Uterus (tissue), 3 donors: ENCODE measurements at regions not wholly inside any gene's neighbourhood (a gene's known extent, or its start where the extent isn't known, plus 50 kb on each side); places are given as distances from the start of the nearest gene placed in this dataset.

Experiments used
- DNase-seq, 2 donors: peaks; one replicate each; pipeline ENCODE4 v3.0.0-alpha.2; 2019 to 2020
- H3K27ac ChIP-seq, 2 donors: fragments of 200-600 bp; sonication (generic); 1 replicate in 1 of 2; 2 replicates in 1 of 2; pipeline ENCODE4 v1.5.1; 2016 to 2018
- H3K27me3 ChIP-seq, 2 donors: fragments of 200-600 bp; sonication (generic); one replicate each; pipeline ENCODE4 v1.5.1; 2018 to 2019; ENCODE audit warnings: control low read depth in 1 of 2
- H3K36me3 ChIP-seq, 2 donors: fragments of 200-600 bp; sonication (generic); one replicate each; pipeline ENCODE4 v1.5.1; 2019; ENCODE audit warnings: control low read depth in 1 of 2
- H3K4me1 ChIP-seq, 2 donors: fragments of 200-600 bp; sonication (generic); one replicate each; pipeline ENCODE4 v1.5.1; 2018 to 2019; ENCODE audit warnings: control low read depth in 1 of 2
- H3K4me3 ChIP-seq, 2 donors: fragments of 200-600 bp; sonication (generic); 1 replicate in 1 of 2; 2 replicates in 1 of 2; pipeline ENCODE4 v1.5.1; 2018 to 2019; ENCODE audit warnings: mild to moderate bottlenecking in 1 of 2
- H3K9me3 ChIP-seq, 2 donors: fragments of 200-600 bp; sonication (generic); one replicate each; pipeline ENCODE4 v1.5.1; 2019; ENCODE audit warnings: control low read depth in 1 of 2
- CTCF ChIP-seq, 4 experiments: fragments of 200-600 bp in 2 of 4; fragments of 450-650 bp in 2 of 4; sonication (generic) in 2 of 4; IDR thresholded peaks; one replicate each; pipeline ENCODE4 v1.5.1; 2016 to 2019; ENCODE audit warnings: antibody characterized with exemption in 4 of 4, mild to moderate bottlenecking in 2 of 4, moderate library complexity in 1 of 4
- POLR2A ChIP-seq, 2 donors: fragments of 450-650 bp; IDR thresholded peaks; one replicate each; pipeline ENCODE4 v1.6.1; 2016; ENCODE audit warnings: antibody characterized with exemption in 2 of 2, mild to moderate bottlenecking in 1 of 2, moderate library complexity in 1 of 2
- intact Hi-C: fragments of 100-400 bp; cut with DNase I; formaldehyde crosslinking; loops from one replicate; pipeline ENCODE4 v1.15.1; 2023; ENCODE audit warnings: low total_unique reads
- donor health status: DM: yes; HTN: yes; CAD: no.

GRCh38 chr12:107853479-107853878, 79.0 kb downstream of the ASCL4 start:
- H3K36me3 ChIP-seq: no peaks in the 10 kb centered on the region
- intact Hi-C loops: no loop called here
- no peaks in the 10 kb centered on the region for H3K4me1 ChIP-seq
- peaks cover 0 to 7% of the 10 kb centered on the region in 2 donors for H3K27me3 ChIP-seq
- no peak for TF ChIP-seq POLR2A (IDR thresholded peaks at IDR 0.05)
- no peak for TF ChIP-seq CTCF (IDR thresholded peaks at IDR 0.05)
- H3K4me3 ChIP-seq: no peak overlapping the region
- H3K27ac ChIP-seq: no peak overlapping the region
- H3K9me3 ChIP-seq: no peaks in the 10 kb centered on the region
- DNase-seq: no peak

DNA sequence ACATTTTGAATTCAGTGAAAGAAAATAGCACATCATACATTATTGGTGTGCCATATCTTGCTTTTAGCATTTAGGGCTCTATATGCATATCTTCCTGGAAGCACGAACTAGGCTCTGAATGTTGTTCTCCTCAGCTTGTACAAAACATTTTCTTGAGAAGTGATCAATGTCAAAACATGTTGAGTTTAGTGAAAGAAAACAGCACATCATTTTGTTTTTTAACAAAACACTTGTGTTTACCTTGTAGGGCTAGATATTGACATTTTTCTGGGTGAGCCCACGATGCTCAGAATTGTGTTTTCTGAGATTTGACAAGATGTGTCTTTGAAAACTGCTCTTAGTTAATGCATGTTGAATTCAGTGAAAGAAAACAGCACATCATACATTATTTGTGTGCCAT, 81.0 kb downstream of the ASCL4 start:
- no peak overlapping the region for H3K4me3 ChIP-seq
- intact Hi-C loops: no loop called here
- no peaks in the 10 kb centered on the region for H3K9me3 ChIP-seq
- H3K4me1 ChIP-seq: no peaks in the 10 kb centered on the region
- no peak overlapping the region for H3K27ac ChIP-seq
- no peak for TF ChIP-seq CTCF (IDR thresholded peaks at IDR 0.05)
- no peak for TF ChIP-seq POLR2A (IDR thresholded peaks at IDR 0.05)
- H3K27me3 ChIP-seq: peaks cover 0 to 7% of the 10 kb centered on the region in 2 donors
- H3K36me3 ChIP-seq: no peaks in the 10 kb centered on the region
- DNase-seq: no peak

GRCh38 chr12:107856096-107856495, 81.6 kb downstream of the ASCL4 start:
- H3K27me3 ChIP-seq: peaks cover 0 to 7% of the 10 kb centered on the region in 2 donors
- DNase-seq: no peak
- no peaks in the 10 kb centered on the region for H3K9me3 ChIP-seq
- H3K4me3 ChIP-seq: no peak overlapping the region
- no peak overlapping the region for H3K27ac ChIP-seq
- no peaks in the 10 kb centered on the region for H3K4me1 ChIP-seq
- intact Hi-C loops: no loop called here
- H3K36me3 ChIP-seq: no peaks in the 10 kb centered on the region
- TF ChIP-seq CTCF (IDR thresholded peaks at IDR 0.05) (no peak), POLR2A (IDR thresholded peaks at IDR 0.05) (no peak)

DNA sequence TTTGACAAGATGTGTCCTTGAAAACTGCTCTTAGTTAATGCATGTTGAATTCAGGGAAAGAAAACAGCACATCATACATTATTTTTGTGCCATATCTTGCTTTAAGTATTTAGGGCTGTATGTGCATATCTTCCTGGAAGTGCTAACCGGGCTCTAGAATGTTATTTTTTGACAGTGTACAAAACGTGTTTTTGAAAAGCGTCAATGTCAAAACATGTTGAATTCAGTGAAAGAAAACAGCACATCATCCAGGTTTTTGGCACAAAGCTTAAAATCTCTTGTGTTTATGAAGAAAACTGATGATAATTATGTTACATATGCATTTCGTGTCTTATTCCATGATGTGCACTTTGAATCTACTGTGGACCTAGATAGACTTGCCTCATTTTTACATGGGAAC, 82.7 kb downstream of the ASCL4 start:
- H3K36me3 ChIP-seq: no peaks in the 10 kb centered on the region
- peaks cover 0 to 7% of the 10 kb centered on the region in 2 donors for H3K27me3 ChIP-seq
- no peaks in the 10 kb centered on the region for H3K9me3 ChIP-seq
- no peak overlapping the region for H3K27ac ChIP-seq
- H3K4me1 ChIP-seq: no peaks in the 10 kb centered on the region
- TF ChIP-seq CTCF (IDR thresholded peaks at IDR 0.05) (no peak), POLR2A (IDR thresholded peaks at IDR 0.05) (no peak)
- DNase-seq: no peak
- intact Hi-C loops: no loop called here
- H3K4me3 ChIP-seq: no peak overlapping the region

DNA sequence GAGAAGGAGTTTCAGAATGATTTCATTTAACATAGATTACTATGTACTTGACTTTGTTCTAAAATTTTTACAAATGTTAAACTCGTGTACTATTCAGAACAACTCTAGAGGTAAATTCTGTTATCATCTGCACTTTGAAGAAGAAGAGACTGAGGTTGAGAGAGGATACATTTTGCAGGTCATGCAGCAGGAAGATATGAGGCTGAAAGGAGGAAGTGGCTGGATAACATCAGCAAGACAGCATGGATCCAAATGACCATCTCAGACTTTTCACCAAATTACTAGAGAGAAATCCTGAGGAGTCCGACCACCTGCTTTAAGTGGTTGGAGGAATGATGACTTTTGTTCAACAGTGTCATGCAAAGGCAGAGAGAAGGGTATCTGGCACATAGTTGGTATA, 84.9 kb downstream of the ASCL4 start:
- no peak overlapping the region for H3K27ac ChIP-seq
- intact Hi-C loops: no loop called here
- H3K27me3 ChIP-seq: peaks cover 0 to 6% of the 10 kb centered on the region in 2 donors
- H3K4me1 ChIP-seq: no peaks in the 10 kb centered on the region
- TF ChIP-seq CTCF (IDR thresholded peaks at IDR 0.05): no peak
- TF ChIP-seq POLR2A (IDR thresholded peaks at IDR 0.05): no peak
- no peaks in the 10 kb centered on the region for H3K9me3 ChIP-seq
- DNase-seq: no peak
- H3K36me3 ChIP-seq: no peaks in the 10 kb centered on the region
- H3K4me3 ChIP-seq: no peak overlapping the region
